Stimulated activated CD8-positive, alpha-beta memory T cell treated with anti-CD3 and anti-CD28 coated beads, Interleukin-4, amount 100 ng/mL, for 48 hours (primary cell): ENCODE measurements at regions not wholly inside any gene's neighbourhood (a gene's known extent, or its start where the extent isn't known, plus 50 kb on each side); places are given as distances from the start of the nearest gene placed in this dataset.

Source experiments
- DNase-seq: peaks from one replicate; pipeline ENCODE4 v3.0.0-alpha.2; 2020

DNA sequence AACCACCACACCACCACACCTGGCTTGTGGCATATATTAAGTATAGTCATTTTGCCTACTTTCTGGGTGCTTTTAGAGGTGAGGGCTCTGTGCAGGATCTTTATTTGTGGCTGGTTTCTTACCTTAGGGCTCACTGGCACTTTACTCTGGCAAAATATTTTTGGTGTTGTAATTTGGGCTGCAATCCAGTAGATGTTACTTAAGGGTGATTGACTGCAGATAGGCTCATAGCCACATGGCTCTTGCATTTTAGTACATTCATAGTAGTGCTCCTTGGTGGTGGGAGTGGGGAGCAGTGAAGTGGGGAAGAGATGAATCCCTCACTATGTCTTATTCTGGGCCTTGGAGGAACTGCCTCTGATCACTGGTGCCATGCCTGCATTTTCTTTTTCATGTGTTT, 376.1 kb upstream of the GRIN3A start:
- DNase-seq, result no peak

DNA sequence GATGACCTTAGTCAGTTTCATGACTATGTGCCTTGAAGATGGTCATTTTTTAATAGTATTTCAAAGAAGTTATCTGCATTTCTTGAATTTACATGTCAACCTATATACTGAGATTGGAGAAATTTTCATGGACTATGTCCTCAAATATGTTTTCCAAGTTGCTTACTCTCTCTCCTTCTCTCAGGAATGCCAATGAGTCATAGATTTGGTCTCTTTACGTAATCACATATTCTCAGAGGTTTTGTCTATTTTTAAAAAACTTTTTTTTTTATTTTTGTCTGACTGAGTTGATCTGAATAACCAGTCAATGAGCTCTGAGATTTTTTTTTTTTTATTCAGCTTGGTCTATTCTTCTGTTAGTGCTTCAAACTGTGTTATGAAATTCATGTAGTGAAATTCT, 374.7 kb upstream of the GRIN3A start:
- no peak for DNase-seq

DNA sequence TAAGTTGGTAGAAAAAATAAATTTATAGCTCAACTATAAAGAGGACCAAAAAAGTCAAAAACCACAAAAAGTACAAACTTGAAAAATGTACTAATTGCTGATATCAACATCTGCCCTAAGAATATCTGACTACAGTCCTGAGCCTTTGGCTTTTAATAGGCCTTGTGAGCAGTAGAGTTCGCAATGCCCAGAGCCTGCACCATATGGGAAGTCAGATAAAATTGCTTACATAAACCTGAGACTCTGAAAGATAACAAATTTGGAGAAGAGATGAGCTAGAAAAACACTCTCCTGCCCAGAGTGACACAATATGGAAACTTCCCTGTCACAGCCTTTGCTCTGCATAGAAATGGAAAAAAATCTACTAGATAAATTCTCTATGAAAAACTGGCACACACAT, 368.0 kb upstream of the GRIN3A start:
- DNase-seq, result no peak

DNA sequence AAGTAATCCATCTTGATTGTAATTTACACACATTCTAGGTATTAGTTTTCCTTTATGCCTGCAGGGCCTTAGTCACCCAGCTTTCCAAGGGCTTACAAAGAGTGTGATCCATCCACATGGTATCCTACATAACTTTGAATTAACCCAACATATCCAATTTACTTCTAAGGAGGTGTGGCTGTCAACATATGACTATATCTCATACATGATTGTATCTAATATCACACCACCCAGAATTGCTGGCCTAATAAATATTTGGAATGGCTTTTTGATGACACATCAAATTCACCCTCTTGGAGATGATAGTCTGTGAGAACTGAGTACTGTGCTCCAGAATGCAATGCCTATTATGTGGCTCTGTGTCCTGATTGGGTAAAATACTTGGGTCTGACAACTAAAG, 363.3 kb upstream of the GRIN3A start:
- DNase-seq, result no peak

DNA sequence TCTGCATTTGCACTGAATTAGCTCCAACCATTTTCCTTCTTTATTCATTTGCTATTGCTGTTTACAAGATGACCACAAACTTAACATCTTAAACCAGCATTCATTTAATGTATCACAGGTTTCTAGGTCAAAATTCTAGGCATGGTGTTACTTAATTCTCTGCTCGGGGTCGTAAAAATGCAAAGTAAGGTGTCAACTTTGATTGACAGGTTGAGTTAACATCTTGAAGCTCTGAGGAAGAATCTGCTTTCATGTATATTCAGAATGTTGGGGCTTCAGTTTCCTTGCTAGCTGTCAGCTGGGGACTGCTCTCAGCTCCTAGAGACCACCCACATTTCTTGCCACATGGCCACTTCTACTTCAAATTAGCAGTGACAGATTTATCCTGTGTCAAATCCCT, 348.7 kb upstream of the GRIN3A start:
- no peak for DNase-seq

DNA sequence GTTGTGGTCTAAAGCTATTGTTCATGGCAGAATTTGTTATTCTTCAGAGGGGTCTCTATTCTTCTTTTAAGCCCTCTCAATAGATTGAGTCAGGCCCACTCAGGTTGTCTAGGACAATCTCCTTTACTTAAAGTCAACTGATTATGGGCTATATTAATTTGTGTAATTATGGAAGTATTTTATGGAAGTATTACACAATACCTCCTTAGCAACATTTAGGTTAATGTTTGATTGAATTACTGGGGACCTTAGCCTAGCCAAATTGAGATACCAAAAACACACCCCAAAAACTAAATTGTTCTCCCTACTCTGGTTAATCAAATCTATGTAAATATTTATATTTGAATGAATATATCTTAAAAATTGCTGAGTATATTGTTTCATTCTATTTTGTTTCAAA, 347.1 kb upstream of the GRIN3A start:
- no peak for DNase-seq

DNA sequence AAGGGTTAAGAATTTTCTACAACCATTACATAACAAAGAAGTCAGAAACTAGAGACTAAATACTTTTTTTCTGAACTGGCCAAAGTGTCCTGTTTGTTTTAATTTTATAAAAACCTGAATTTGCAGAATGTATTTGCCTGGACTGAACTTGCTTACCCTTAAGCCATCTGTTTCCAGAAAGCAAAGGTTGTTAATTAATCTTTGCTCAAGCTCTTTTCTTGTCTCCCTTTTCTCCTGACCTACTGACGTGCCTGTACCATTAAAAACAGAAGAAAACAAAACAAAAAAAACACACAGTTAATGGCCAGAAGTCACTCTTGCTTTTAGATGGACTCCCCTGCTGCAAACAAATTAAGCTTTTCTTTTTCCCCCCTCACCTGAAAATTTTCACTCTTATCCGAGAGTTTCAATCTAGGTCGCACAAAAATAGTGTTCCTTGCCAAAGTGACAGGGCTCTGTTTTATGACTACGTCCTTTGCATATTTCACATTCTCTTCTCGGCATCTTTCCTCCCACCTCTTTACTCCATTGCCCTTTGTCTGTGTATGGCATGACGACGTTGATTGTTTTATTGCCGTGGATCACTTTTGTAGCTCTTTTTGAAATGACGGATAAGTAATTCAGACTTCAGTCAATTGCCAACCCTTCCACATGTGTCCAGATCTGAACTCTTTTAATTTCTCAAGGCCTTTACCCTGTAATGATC, 333.8 kb upstream of the GRIN3A start:
- no peak for DNase-seq

DNA sequence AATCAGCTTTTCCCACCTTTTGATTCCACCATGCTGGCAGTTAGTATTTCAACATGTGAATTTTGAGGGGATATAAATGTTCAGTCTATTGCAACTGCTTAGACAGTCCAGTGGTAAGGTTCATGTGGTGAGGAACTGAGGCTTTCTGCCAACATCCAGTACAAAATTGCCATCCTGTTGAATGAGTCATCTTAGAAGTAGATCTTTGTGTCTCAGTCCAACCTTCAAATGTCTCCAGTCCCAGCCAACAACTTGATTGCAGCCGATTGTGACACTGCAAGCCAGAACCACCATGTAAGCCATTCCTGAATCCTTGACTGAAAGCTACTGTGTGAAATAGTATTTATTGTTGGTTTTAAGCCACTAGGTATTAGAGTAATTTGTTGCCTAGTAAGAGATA, 331.5 kb upstream of the GRIN3A start:
- no peak for DNase-seq

DNA sequence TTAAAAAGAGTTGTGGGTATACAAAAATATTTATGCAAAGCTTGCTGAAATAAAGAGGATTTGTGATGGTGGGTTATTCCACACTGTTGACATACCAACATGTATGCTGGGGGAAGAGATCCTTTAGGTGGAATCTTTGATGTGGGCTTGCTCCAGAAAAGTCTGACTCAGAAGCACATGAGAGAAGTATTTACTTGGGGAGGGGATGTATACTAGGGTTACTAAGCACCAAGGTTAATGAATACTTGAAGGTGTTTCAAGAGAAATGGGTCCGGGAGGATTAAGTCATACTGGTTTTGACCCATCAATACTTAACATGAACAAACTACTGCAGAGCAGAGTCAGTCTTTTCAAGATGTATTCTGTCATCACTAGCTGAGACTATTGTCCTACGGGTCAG, 316.4 kb upstream of the GRIN3A start:
- no peak for DNase-seq

DNA sequence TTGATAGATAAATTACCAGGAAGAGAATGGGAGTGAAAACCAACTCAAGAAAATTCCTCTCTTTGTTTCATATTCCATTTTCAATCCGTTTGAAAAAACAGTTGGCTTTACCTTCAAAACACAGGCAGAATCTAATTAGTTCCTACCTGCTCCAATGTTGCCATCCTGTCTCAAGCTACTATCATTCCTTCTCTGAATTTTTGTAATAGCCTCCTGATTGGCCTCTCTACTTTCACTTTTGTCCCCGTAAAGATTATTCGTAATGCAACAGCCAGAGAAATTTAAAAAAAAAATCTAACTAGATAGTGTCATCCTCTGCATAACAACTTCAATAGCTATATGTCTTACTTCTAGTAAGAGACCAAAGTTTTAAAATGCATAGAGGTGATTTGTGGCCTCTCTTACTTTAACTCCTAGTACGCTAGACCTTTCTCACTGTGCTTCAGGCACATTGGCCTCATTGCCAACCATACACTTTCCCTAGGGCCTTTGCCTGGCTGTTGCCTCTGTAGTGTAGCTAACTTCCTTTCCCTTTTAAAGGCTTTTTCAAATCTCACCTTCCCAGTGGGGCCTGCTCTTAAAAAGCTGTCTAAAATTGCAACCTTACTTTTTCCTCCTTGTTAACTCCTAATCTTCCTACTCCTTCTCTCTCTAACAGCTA, 311.3 kb upstream of the GRIN3A start:
- DNase-seq, result no peak

DNA sequence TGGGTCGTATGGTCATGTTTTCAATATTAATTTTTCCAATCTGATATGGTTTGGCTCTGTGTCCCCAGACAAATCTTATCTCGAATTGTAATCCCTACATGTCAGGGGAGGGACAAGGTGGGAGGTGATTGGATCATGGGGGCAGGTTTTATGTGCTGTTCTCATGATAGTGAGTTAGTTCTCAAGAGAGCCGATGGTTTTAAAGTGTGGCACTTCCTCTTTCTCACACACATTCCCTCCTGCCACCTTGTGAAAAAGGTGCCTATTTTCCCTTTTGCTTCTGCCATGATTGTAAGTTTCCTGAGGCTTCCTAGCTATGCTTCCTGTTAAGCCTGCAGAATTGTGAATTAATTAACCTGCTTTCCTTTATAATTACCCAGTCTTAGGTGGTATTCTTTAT, 309.1 kb upstream of the GRIN3A start:
- no peak for DNase-seq

DNA sequence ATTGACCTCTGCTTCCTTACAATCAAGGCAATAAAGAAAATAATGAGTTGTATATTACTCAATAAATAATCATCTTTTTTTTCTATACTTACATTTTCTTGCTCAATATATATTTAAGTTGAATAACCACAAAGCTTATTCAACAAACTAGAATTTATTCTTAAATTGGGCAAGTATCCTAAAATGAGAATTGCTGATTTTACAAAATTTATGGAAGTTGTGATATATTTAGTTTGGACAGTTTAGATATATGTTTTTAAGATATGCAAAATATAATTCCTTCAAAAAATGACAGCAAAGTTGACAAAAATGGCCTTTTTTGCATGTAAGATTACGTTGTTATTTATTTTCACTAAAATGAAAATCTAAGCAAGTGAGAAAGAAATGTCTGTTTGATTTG, 305.7 kb upstream of the GRIN3A start:
- DNase-seq, result no peak

DNA sequence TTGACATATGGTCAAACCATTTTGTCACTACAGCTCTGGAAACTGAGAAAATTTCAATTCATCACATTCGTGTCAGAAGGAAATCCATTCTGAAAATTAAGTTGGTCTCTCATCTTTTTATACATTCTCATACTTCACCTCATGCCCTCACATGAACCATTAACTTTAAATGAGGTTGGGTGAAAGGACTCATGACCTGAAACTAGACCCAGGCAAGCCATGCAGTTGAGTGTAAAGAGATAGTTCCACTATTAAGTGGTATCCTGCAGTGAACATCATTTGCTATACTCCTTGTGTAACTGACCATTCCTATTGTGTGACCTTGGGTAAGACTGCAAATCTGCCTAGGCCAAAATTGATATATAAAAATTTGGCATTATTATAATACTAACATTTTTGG, 299.6 kb upstream of the GRIN3A start:
- DNase-seq, result no peak

DNA sequence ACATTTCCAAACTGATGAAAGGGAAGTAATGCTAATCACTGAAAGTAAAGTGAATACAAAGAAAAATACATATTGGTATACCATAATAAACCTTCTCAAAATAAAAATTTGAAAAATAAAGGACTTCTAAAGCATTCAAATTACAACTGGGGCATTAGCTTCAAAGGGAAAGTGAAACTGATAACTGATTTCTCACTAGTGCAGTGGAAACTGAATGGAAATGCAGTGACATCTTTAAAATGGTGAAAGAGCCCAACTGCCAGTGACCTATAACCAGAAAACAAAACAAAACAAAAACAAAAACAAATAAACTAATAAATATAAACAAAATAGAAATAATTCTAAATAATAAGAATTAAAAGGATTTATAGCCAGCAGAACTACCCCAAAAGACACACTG, 297.5 kb upstream of the GRIN3A start:
- no peak for DNase-seq

DNA sequence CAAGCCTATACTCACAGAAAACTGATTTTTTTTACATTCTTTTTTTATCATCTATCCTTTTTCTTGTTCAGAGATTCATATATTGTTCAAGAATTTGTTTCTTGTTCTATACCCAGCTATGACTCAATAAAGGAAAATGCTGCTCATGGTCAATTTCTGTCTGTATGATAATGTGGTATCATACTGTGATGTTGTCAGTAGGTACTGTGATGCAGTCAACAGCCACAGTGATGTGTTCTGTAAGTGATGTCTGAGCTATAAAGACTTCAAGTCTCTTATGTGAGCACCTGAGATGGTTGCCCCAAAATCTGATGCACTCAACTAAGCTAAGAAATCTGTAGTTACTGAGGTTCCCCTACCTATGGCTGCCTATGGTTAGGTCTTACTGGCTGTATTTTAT, 294.2 kb upstream of the GRIN3A start:
- DNase-seq, result no peak

DNA sequence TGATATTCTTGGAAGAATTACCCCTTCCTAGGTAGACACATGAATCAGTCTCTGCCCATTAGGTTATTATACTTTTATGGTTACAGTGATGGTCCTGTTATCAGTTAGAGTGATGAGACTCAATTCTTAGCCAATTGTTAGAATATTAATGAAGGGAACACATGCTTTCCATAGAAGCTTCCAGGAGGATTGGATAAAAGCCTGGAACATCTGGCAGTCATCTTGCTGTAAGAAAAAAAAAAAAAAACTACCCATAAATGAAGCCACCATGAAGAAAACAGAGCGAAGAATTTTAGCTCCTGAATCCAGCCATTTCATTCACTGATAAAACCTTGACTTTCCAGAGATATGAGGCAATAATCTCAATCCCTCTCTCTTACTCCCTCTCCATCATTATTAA, 262.5 kb upstream of the GRIN3A start:
- no peak for DNase-seq

DNA sequence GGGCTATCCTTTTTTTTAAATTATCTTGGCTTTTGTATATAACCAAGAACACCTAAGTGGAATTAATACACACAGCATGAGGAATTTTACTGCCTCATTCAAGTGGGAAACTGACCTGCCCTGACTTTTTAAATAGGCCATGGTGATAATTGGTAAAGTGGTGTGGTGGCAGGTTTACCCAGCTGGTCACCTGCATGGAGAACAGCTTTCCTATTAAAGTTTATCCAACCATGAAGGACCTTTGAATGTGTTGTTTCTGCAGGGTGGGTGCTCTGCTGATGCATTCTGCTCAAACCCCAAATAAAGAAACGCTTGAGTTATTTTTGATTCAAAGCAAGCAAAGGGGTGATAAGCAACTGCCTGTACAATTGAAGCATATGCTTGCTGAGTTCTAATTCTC, 261.0 kb upstream of the GRIN3A start:
- DNase-seq, result no peak

DNA sequence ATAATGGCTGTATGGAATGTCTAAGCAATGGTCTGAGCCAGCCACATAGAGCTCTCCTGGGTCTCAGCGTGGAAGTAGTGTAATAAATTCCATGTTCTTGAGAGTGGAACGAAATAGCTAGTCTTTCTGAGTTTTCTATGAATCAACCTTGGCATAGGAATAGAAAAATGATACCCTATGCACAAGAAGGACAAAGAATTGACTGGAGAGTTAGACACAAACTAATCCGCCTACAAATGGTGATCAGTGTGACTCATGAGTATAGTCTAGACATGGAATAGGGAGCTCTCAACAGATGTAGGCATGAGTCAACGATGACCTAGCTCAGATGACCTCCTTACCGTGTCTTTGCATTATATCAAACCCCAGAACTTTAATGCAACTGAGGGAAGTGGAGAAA, 256.8 kb upstream of the GRIN3A start:
- no peak for DNase-seq

DNA sequence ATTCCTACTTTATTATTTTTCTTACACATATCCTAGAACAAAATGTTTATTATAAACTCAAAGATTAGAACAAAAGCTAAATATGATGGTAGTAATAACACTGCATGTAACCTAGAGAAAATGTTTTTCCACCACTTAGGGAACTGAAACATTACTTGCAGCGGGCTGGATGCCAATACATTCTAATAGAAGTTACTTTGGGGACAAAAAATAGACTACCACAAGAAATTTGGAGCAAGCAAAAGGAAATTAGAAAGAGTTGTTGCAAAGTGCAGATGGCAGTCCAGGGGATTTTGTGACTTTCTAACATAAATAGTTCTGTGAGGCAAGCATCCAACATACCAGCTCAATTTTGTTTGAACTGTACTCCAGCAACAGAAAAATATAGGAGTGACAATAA, 255.3 kb upstream of the GRIN3A start:
- no peak for DNase-seq

DNA sequence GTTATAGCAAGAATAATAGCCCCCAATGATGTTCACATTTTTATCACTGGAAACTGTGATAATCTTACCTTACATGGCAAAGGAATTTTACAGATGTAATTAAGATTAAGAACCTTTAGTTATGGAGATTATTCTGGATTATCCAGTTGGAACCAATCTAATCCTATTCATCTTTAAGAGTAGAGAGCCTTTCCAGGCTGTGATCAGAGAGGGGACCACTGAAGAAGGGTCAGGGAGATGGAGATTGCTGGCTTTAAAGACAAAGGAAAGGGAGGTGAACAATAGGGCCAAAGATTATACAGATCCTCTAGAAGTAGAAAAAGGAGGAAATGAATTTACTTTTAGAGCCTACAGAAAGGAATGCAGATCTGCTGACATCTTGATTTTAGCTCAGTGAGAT, 253.5 kb upstream of the GRIN3A start:
- DNase-seq, result no peak

DNA sequence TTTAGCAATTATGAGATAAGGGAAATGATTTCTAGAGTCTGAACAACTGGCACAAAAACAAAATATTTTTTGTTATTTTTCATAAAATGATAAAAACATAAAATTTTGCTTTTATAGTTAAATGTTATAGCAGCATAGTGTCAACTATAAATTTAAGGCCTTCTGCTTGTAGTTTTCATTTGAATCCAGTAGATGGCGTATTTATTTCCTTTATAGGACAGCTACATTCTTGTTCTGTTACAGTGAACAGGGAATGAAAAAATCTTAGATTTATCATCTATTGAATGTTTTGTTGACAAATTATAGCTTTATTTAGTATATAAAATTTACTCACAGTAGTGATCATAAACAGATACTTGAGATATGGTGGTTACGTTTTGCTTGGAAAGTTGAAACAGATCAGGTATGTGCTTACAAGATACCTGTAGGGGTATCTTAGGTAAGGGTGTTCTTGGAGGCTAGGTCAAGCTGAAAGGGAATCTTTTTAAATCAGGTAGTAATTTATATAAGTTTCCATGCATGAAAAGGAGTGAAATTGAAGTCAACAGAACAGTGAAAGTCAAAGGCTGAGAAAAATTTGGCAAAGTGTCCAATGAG, 239.3 kb upstream of the GRIN3A start:
- DNase-seq, result no peak

DNA sequence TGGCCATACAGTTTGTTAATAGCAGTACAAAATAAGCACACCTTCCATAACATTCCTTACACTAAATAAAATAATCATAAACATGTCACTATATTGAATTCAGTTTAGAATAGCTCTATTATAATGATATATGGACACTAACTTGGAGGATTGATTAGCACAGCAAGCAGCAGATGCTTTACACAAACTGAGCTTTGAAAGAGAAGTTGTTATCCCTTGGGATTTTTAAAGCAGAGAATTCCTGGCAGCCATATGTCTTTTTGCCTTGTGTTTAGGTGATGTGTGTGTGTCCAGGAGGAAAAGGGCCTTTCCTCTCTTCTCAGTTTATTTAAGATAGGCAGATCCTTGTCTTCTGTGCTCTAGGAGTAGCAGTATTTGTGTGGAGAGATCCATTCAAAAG, 232.2 kb upstream of the GRIN3A start:
- no peak for DNase-seq

DNA sequence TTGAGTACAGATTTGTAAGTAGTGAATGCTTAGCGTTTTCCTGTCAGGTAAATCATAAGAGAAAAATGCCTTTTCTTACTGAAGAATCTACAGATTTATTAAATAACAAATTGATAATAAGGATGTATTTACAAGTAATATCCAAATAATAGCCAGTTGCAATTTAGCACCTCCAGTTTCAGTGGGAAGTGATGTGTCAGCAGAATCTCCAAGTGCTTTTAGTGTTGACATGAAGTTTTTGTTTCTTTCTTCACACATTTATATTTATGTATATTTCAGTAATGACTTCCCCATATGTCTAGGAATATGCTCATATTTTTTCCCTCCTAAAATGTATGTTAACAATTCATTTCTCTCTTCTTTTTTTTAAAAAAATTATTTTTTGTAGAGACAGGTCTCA, 229.9 kb upstream of the GRIN3A start:
- DNase-seq, result no peak

DNA sequence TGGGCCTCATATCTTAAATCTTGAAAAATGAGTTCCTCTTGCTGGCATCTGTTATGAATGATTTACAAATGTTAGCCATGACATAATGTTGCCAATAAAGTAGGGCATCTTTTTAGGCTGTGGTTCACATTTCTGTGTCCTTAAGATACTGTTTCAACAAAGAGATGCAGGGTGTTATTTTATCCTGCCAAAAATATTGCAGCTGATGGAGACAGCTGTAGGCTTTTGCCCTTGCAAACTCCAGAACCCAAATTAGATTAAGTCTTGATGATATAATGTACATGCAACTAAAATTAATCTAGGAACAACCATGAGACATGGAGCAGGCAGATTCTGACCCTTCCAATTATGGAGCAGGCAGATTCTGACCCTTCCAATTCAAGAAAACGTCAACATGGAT, 228.2 kb upstream of the GRIN3A start:
- DNase-seq, result no peak

DNA sequence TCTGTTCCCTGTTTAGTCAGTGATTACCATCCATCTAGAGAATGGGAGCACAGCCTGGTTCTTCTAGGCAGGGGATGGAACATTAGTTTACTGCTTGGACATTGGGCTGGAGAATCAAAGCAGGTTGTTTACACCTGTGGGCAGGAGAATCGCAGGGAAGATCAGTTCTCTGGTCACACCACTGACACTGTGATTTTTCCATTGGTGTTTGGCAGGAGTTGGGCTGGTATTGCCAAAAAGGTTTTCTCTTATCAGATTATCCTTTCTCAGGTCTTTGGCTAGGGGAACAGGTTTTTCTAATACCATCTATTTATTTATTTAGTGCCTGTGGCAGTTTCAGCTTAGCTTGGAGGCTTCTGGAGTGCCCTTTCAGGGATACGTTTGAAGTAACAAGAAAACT, 219.3 kb upstream of the GRIN3A start:
- no peak for DNase-seq
